Activated CD8-positive, alpha-beta memory T cell treated with anti-CD3 and anti-CD28 coated beads for 48 hours (primary cell): ENCODE measurements at regions not wholly inside any gene's neighbourhood (a gene's known extent, or its start where the extent isn't known, plus 50 kb on each side); places are given as distances from the start of the nearest gene placed in this dataset.

Experiments used
- DNase-seq, 3 experiments: peaks; one replicate each; pipeline ENCODE4 v3.0.0-alpha.2; 2020; ENCODE audit warnings: low read depth in 2 of 3, low spot score in 2 of 3

DNA sequence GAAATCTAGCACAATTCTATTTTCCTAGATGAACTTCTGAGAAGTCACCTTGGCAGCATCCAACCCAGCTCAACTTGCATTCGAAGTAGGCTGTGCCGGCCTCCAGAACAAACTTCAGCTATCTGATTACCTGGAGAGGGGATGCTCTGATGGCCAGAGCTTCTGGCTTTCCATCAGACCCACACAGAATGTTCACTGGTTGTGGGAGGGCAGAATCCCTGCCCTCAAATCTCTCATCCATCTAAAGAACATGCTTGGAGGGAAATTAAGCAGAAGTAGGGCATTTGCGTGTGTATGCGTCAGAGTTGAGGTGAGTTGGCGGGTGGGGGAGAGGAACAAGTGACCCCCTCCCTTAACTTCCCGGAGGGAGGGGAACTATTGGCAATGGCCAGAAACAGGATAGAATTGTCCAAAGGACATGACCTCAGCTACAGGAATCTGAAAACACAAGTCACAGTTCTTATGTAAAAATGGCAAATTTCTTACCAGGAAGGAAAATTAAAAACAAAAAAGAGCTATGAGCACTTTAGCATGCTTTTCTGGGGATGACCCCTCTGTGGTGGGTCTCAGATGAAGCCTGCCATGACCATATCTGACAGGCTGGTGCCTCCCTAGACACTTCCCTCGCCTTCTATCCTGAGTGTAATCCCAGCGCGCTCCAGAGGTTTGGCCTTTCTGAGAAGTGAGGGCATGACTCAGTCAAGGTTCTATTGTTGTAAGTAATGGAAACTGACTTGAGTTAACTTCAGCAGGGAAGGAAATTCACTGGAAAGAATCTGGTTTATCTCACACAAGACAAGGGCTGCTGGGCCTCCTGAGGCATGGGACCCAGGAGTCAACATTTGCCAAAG, 278.8 kb downstream of the RPS24 start:
- DNase-seq = no peak

DNA sequence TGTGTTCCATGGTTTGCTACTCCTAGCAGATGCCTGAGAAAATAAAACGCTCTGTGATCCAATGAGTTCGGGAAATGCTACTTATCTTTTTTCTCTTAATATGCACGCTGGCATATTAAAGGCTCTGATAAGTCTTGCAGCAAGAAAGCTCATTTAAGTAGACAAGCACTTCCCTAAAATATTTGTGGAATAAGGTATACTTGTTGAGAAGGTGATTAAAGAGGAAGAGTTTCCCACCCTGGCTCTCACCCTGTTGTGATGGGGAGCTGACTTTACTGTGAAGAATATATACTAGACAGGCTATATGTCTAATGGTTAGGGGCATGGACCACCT, 279.4 kb downstream of the RPS24 start:
- no peak for DNase-seq

DNA sequence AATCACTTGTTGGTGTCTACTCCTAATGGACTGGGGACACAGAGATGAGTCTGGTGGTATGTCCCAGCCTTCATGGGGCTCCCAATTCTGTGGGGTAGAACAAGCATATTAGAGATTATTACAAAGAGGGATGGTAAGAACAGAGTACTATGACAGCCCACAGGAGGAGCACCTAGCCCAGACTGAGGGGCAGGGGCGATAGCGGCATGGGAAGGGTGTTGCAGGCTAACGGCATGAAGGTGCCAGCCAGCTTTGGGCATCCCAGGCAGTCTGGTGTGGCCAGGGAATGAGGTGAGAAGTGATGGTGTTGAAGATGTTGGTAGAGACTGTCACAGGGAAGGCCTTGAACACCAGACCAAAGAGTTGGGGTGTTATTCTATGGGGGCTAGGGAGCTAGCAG, 280.0 kb downstream of the RPS24 start:
- no peak for DNase-seq

DNA sequence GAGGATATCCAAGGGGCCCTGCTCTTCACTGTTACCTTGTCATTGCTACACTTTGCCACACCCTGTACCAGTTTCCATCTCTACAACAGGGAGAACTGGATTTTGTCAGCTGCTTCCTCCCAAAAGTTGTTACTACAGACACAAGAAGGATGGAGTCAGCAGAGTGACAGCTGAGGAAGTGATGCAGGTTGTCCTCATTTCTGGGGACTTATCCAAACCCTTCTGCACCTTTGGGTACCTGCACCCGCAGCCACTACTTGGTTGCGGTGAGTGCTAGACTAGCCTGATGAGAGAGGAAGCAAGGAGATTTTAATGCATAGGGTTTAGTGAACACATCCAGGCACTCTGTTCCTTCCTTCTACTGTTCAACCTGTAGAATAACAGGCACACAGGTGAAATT, 281.0 kb downstream of the RPS24 start:
- DNase-seq = no peak

DNA sequence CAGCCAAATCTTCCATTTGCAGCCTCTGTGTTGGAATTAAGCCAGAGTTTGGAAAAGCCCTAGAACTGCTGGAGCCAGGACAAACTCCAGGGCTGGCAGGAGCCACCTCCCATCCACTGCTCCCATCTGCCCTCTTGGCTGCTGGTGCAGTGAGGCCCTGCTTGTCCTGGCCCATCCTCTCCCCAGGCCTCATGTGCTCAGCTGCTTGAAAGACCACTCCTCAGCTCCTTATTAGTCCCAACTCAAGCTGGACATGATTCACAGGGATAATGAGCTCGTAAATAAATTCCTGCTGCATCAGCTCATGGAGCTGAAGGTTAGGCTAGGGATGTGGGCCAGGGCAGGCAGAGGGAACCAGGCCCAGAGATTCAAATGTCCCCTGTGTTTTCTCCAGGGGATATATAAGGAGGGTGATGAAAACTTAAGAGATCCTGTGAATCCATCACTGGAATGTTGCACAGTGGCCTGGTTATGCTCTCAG, 282.8 kb downstream of the RPS24 start:
- DNase-seq = no peak

DNA sequence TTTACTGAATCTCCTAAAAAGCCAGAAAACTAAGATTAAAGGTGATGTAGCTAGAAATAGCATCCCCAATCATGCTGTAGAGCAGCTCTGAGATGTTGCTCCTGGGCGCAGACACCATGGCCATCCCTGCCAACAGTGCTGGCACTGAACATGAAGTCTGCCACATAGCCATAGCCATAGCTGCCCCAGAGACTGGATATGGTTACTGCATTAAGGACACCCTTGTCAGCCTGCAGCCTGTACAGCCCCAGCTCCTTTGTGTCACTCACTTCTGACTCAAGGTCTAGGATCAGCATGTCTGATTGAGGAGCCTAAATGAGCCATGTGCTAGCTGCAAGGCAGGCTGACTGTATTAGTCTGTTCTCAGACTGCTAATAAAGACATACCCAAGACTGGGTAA, 284.6 kb downstream of the RPS24 start:
- no peak for DNase-seq

DNA sequence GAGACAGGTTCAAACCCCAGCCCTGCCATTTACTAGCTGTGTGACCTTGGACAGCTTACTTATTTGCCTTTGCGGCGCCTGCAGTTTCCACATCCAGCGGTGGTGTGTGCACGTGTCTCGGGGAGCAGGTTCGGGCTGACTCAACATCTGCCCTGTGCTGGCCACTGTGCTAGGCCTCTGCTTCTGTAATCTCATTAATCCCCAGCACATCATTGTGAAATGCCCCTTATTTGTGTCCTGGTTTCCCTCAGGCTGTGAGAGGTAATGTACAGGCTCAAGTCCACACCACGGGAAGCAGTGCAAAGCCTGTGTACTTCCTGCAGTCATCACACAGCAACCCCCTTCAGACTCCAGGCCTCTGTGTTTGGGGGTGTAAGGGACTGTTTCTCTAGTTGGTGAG, 285.7 kb downstream of the RPS24 start:
- DNase-seq = no peak

DNA sequence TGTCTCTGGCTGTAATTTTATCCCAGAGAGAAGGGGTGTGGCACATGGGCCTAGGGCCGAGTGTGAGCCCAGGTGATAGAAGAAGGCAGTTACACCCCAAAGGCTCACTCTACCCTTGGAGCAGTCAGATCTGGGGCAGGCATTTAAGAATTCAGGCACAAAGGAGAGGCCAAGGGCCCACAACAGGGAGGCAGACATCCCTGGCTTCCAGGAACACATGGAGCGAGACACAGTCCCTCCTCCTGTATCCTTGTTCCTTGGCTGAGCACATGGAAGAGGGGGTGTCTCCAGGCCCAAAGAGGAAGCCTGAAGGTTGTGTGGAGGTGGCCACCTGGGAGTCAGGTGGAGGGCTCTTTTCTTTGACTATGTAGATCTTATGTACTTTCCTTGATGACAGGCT, 286.2 kb downstream of the RPS24 start:
- DNase-seq = no peak

DNA sequence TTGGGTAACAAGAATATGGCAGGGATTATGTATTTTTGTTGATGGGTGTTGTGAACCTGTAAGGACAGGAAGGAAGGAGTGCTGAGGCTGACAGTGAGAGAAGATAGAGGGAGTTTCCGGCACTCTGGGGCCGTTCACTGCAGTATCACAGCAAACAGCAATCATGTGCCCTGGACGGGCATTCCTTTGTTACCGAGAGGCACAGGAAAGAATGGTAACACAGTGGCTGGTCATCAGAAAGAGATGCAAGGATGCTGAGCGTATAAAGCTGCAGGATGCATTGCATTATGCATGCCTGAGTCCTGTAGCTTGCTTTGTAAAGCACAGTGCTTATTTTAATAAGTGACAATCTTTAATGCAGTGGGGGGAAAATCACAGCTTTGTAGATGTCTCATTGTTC, 286.8 kb downstream of the RPS24 start:
- DNase-seq = no peak

DNA sequence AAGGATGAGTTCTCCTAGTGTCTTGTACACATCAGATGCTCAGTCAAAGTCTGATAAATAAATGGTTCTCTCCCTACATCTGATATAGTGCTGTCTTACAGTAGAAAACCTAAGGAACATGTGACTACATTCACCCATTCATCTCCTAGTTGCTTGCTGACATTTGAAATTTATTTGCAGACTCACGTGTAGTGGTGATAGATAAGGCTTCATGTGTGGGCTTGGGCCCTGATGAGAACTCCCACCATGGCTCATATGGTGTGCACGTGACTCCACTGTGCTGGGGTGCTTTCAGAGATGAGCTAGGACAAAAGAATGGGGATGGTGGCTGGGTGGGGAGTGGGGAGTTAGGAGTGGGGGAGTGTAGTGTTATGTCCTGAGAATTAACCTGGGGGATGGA, 287.3 kb downstream of the RPS24 start:
- no peak for DNase-seq

DNA sequence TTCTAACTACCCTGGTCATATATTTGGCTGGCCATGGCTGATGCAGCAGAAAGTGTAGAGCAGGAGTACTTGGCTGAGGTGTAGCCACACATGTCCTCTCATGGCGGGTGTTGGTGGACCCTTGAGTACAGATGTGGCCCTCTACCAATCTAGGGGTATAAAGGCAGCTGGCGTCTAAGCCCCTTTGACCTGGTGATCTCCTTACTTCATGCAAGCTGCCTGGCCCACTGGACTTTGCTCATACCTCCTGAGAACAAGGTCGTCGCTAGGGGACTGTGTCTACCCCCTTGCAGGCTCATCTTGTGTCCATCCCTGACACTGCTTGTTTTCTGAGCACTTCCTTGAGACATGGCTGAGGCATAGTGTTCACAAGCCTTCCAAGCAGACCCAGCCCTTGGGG, 287.8 kb downstream of the RPS24 start:
- DNase-seq = no peak

DNA sequence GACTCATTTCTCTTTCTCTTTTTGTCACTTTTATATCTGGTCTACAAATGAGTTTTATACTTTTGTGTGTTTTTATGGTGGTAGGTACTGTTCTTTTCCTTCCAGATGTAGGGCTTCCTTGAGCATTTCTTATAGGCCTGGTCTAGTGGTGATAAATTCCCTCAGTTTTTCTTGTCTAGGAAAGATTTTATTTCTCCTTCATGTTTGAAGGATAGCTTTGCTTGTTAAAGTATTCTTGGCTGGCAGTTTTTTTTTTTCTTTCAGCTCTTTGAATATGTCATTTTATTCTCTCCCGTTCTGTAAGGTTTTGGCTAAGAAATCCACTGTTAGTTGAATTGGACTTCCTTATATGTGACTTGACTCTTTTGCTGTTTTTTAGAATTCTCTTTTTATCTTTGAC, 292.7 kb downstream of the RPS24 start:
- DNase-seq = no peak

DNA sequence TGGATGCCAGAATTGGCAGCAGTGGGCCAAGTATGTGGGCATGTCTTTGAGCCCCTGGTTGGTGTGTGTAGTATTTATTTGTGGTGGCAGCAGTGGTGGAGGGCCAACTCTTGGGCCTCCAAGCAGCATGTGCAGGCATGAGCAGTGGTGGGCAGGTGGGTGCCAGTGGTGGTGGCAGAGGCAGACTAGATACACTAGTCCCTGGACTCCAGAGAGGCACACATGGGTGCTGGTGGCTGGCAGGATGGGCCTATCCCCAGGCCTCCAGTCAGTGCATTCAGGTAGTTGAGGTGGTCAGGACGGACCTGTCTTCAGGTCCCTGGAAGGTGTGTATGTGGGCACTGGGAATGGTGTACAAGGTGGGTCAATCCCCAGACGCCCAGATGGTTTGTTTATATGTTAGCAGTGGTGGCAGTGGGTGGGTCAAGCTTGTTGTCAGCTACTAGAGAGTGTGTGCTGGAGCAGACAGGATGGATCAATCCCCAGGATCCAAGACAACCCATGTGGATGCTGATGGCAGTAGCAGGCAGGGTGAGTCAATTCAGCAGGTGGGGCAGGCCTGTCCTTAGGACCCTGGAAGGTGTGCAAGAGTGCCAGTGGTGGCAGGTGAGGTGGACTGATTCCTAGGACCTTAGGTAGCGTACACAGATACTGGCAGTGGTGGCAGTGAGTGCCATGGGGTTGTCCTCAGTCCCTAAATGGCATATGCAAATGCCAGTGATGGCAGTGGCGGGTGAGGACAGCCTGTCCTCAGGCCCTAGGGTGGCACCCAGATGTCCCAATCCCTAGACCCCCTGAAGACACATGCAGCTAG, 294.3 kb downstream of the RPS24 start:
- no peak for DNase-seq

DNA sequence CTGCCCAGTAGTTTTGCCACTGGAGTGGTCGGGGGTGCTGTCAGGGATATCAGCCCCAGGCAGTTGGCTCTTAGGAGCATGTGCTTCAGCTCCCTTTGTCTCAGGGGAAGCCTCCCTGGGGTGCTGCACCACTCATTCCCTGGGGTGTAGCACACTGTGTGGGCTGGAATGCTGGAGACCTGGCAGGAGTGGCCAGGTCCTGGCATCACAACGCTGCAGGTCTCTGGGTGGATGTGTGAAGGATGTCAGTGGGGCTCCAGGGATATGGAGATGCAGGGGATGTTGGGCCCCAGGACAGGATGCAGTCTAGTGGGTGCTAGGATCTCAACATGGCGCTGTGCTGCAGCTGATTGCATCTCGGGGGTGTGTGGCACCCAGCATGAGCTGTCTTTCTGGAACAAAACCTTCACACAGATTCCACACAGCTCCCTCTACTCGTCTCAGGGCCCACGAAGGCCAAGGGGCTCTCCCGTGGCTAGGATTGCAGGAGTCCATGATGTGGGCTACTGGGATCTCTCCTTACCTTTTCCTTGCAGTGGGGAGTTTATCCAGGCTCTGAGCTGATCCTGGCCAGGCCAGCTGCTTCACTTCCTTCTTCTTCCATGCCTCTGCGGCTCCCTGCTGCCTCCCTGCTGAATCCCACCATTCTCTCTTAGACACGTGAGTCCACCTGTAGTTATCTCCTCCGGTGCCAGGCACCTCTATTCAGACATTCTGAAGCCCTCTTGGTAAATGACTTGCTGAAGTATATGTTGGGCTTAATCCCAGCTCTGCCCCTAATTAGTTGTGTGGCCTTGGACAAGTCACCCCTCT, 295.1 kb downstream of the RPS24 start:
- no peak for DNase-seq

DNA sequence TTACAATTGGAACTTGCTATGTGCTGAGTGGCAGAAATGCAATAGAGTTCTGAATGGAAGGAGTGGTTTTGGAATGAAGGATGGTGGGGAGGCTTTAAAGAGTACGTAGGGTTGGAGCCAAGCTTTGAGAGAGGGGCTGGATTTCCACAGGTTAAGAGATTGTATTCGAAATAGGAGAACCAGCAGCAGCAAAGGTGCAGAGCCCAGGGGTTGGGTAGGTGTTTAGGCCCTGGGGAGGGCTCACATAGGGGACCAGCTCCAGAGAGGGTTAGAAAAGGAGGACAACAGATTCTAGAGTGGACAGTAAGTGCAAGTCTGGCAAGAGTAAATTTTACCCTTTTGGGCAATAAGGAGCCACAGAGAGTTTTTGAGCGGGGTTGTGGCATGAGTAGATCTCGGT, 297.2 kb downstream of the RPS24 start:
- DNase-seq = no peak

DNA sequence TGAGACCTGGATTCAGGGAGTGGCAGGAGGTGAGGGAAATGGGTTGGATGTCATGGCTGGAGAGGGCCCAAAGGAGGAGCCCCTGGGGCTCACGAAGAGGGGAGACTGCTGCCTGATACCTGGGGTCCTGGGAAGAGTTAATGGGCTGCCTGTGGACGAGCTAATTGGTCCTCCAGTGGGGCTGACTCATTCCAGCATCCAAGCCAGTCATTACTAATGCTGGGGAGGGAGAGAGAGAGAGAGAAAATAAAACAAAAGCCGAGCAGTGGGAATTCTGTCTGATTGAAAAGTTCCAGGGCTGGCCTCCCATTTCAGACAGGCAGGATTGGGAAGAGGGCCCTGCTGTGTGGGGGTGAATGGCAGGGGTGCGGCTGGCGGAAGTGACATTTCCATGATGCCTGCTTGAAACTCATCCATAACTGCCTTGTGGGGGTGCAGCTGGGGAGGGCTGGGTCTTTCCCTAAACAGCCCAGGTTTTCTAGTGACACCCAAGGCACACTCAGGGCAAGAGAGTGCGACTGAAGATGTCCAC, 297.8 kb downstream of the RPS24 start:
- DNase-seq = no peak

DNA sequence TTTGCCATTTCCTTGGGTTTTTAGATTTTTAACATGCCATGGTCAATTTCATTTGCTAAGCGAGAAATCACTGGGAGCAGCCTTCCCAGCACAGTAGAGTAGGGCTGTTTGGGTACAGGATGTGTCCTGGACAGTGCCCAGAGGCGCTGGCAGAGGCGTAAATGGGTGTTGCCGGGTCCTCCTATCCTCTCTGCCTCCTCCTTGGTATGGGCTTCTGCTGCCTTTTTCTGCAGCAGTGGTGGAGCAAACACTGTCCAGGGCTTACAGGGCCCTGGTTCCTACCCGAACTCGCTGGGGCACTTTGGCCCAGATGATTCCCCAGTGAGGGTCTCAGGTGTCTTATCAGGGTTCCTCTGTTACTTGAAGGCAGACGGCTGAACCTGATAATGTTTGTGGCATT, 298.3 kb downstream of the RPS24 start:
- no peak for DNase-seq

DNA sequence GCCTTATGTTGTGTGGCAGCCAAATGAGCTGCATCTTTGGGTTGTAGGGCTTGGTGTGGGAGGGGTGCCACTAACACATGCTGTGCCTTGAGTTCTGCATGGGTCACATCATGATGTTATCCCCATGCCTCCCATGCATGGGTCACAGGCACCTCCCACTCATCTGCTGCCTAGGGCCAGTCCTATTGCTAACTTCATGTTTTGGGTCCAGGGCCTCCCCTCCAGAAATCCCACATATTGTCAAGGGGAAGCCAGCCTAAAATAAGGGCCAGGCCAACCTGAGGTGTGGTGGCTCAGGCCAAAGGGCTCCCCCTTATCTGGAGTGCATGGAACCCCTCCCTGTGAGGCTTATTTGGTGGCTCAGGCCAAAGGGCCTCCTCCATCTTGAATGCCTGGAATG, 299.0 kb downstream of the RPS24 start:
- DNase-seq = no peak

DNA sequence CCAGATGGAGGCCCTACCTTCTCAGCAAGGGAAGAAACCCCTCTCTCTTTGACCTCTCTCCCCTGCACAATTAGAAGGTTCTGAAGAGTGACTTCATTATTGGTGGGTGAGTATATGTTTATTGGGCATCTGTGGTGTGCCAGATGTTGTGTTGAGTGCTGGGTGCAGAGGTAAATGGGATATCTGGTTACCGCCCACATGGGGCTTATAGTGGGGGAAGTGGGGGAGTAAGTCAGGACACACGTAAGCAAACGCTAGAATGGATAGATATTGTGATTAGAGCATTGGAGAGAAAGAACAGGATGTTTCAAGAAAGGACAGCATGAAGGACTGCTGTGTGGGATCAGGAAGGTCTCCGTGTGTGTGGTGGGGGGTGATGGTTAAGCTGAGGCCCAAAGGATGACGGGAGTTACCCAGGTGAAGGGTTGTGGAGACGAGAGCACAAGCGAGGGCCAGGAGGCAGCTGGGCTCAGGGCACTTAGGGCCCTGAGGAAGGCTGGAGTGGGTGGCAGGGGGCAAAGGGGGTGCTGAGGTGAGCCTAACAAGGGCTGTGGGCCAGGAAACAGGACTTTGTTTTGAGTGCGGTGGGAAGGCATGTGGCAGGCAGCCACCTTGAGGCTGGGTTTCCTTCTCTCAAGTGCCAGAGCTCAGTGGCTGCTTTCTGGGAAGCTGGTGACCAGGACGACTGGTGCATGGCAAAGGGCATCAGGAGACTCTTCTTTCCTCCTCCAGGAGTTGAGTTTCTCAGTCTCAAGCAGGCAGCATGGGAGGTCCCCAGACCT, 299.9 kb downstream of the RPS24 start:
- DNase-seq = no peak

DNA sequence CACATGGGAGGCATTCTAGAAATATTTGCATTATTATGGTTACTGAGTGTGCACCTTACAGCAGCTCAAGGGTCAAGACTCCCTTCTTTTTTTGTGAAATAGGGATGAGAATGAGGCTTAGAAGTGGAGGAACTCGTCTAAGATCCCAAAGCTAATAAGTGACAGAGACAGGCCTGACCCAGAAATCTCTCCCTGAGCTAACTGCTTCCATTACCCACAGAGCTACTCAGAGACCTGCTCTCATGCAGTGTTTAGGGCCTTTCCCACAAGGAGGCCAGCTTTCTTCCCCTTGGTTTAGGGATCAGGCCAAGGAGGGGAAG, 301.7 kb downstream of the RPS24 start:
- DNase-seq = no peak
